Stimulated activated CD8-positive, alpha-beta memory T cell treated with anti-CD3 and anti-CD28 coated beads, Interleukin-4, amount 100 ng/mL, for 48 hours (primary cell): ENCODE measurements at regions not wholly inside any gene's neighbourhood (a gene's known extent, or its start where the extent isn't known, plus 50 kb on each side); places are given as distances from the start of the nearest gene placed in this dataset.
"Not testable (repeated sequence)": the region's sequence is repeated elsewhere in the genome, so short reads cannot be mapped to it uniquely, and the experiment has no call there.

Experiments used
- DNase-seq: peaks from one replicate; pipeline ENCODE4 v3.0.0-alpha.2; 2020

- DNase-seq, result no peak
Observed at GRCh38 chr6:97689078-97689754, 406.2 kb upstream of the MMS22L start.

DNA sequence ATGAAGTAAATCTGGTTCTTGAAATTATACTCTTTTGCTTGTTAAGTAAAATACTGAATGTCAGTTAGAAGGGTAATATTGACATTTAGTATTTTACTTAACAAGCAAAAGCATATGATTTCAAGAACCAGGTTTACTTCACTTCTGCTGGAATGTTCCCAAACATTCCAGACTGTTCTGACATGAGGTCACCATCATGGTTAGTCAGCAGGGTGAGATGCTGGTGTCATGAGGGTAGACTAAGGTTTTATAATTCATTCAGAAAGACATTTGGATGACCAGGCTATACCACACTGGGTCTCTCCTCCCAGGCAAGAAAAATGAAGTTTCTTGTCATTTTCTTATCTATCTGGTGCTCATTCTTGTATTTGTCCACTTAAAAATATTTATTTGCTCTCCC, 414.4 kb upstream of the MMS22L start:
- no peak for DNase-seq

DNA sequence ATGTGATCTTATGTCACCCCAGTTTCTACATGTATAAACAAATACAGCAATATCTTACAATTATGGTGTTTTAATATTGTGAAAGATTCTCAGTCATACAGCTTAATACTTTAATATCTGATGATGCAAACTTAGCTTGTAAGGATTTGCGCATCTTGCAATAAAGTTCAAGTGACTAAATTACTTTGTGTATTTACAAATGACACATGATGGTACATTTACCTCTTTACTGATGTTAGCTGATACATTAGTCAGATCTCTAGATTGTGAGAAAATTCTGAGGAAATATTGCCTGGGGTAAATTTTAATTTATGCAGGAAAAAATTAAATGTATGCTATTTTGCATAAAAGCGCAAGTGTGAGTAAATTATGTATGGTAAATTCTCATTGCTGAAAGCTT, 418.8 kb upstream of the MMS22L start:
- DNase-seq, result no peak

DNA sequence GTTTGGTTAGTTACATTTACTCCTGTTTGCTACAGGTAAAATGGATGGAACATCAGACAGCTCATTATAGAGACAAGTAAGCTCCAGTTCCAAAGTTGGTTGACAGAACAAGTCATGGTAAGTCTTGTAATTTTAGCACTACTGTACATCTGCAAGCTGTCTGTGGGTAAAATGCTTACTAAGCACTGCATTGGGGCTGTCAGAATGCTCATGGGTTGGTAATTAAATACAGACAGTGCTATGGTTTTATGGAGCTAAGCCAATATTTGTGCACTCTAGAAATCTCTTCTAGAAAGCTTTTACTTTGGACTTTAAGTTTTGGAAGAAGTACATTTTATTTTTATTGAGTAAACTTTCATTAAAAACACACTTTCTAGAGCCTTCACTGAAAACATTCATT, 419.2 kb upstream of the MMS22L start:
- no peak for DNase-seq

- DNase-seq, result no peak
Observed at GRCh38 chr6:97703661-97704060, 420.6 kb upstream of the MMS22L start.

DNA sequence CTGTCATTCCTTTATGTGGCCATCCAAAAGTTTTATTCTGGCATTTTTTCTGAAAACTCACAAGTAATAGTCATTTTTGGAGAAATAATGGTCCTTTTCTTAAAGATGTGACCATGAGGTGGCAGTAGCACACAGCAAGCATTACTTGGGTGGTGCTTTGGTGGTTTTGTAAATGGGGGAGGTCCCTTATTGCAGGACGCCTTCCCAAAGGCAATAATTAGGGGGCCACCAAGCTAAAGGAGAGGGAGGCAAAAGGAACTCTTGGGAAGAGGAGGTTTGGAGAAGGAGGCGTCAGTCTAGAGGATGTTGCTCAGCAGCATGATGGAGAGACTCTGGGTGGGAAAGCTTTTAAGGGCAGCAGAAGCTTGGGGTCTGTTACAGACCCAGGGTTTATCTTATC, 422.6 kb upstream of the MMS22L start:
- no peak for DNase-seq

- DNase-seq, result no peak
Observed at GRCh38 chr6:97712751-97713150, 429.7 kb upstream of the MMS22L start.

- DNase-seq, result no peak
Observed at GRCh38 chr6:97714772-97715171, 431.8 kb upstream of the MMS22L start.

GRCh38 chr6:97717086-97717485, 434.1 kb upstream of the MMS22L start:
- no peak for DNase-seq

- no peak for DNase-seq
Observed at GRCh38 chr6:97726378-97726777, 443.4 kb upstream of the MMS22L start.

DNA sequence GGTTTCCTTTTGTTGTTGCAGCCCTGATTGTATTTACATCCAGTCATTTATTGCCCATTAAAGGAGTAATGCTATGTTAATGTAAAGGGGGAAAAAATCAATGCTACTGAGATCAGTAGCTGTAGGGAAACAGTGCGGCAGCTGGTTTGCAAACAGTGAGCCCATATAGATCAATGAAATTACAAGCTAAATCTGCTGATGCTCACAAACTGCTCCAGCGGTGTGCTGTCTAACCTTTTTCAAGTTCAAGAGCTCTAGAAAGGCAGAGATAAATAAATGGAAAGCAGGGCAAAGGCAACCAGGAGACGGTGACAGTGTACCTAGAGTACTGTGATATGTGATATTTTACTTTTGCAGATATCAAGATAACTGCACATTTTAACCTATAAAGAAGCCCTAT, 449.0 kb upstream of the MMS22L start:
- no peak for DNase-seq

DNA sequence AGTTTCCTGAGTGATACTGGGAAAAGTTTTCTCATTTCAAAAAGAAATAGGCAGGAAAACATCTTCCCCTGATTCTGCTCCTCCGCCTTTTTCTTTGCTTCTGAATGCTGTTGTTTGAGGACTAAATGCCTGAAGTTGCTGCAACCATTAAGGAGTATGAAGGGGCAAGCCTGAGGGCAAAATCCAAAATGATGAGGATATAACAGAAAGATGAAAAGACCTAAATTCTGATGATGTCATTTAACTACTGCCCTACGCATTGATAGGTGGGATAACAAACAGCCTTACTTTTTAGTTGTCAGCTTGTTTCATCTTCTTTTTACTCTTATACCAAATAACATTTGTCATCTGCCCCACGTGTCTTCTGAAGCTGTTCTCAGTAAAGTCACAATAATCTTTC, 474.6 kb upstream of the MMS22L start:
- no peak for DNase-seq

DNA sequence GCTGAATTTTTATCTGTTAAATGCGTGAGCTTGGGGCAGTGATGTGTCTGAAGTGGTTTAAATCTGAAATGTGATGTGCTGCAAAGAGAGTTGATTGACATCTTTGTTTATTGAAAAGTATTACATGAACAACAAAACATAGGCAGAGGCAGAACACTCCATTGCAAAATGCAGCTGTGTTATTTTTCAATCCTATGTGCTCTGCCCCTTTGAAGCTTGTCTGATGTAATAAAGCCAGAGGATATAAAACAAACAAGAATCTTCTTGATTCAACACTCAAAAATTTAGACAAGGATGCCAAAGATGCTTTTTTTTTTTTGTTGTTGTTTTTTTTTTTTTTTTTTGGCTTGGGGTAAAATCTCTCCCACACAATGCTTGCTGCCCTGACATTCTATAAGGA, 482.4 kb upstream of the MMS22L start:
- no peak for DNase-seq

- no peak for DNase-seq
Observed at GRCh38 chr6:97771372-97771771, 488.4 kb upstream of the MMS22L start.

DNA sequence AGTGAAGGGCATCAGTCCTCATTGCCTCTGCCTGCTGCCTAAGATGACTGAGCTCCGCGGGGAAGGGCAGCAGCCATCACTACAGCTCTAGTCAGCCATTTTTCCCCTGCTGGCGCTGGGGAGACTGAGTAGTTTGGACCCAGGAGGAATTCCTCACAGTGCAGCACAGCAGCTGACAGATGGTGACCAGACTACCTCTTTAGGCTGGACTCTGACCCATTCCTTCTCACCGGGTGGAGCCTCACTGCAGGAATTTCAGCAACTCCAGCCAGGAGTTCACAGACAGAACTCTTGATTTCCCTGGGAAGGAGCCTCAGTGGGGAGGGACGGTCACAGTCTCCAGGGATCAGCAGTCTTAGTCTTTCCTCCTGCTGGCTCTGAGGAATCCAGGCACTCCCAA, 492.0 kb upstream of the MMS22L start:
- DNase-seq, result no peak

GRCh38 chr6:97778290-97779038, 495.4 kb upstream of the MMS22L start:
- no peak for DNase-seq

DNA sequence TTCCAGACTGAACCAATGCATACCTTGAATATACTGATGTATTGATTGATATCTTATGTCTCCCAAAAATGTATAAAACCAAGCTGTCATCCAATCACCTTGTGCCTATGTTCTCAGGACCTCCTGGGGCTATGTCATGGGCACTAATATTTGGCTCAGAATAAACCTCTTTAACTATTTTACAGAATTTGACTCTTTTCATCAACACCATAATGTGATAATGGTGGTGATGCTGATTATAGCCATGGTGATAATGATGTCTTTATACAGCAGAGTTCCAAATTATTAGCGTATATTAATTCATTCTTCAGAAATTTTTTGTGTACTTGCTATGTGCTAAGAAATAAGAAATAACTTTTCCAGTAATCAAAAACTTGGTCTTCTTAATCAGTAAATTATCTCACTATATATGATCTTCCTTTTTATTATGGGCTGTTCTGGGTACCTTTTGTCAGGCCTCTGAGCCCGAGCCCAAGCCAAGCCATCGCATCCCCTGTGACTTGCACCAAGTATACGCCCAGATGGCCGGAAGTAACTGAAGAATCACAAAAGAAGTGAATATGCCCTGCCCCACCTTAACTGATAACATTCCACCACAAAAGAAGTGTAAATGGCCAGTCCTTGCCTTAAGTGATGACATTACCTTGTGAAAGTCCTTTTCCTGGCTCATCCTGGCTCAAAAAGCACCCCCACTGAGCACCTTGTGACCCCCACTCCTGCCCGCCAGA, 496.2 kb upstream of the MMS22L start:
- not testable (repeated sequence) for DNase-seq

GRCh38 chr6:97790926-97791590, 508.0 kb upstream of the MMS22L start:
- DNase-seq, result no peak

- no peak for DNase-seq
Observed at GRCh38 chr6:97805596-97805995, 522.6 kb upstream of the MMS22L start.

DNA sequence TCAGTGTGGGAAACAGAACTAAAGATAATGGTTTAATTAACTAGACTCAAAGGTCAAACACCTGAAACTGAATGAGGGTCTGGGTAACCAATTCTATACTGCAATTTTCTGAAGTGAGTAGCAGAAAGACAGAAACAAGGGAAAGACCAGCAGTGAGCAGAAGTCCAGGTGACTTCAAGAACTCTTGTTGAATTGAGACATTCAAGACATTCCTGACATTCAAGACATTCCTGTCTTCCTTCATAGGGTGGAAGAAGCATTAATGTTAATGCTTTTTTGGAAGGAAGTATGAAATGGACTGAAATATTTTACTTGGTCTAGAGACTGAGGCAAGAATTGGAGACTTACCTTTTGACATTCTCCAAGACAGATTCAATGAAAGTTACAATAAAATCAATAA, 529.9 kb upstream of the MMS22L start:
- DNase-seq, result no peak

DNA sequence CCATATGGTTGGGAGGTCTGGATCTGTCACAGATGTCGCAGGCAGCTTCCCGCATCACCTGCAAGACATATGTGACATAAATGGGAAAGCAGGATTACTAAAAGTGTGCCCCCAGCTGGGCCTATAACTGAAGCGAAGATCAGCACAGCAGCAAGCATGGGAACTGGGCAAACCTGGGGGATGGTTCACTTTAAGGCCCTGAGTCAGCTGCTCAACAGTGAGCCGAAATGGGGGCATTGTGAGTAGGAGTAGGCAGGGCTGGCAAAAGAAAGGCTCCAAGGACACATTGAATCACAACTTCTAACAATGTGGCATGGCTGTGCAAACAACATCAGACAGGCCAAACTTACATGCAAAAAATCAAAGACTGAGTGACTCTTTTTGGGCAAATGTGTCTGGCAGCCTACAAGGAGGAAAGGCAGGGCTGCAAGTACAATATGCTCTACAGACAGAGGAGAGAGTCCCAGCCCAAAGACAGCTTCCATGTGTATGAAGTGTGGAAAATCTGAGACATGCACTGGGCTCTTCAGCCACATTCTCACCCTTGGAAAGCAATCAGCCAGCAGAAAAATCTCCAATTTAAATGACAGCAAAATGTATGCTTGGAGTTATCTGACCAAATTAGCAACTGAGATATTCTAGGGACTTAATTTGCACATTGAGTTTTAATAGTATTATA, 531.0 kb upstream of the MMS22L start:
- DNase-seq, result no peak

DNA sequence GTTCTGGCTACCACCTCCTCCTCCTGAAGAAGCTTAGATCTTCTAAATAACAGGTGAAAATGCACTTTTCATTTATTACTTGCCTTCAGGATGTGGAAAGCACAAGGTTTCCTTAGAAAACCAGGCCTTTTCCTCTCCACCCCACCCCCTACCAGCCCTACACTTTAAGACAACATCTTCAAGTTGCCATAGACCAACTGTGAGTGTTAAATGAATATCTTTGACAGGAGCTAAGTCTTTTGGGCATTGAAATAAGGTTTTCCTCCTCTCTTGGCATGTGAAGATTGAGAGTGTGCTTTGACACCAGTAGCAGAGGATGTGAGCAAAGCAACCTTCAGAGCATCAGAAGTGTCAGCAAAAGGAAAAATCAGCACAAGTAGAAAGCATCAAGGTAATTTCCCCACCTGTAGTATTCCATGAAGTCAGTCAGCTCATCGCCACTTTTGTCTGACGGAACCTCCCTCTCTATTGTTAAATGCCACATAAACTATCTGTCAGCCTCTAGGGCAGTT, 532.3 kb upstream of the MMS22L start:
- DNase-seq, result no peak

GRCh38 chr6:97816526-97816925, 533.5 kb upstream of the MMS22L start:
- no peak for DNase-seq
